ENCODE measurements at regions not wholly inside any gene's neighbourhood (a gene's known extent, or its start where the extent isn't known, plus 50 kb on each side); places are given as distances from the start of the nearest gene placed in this dataset.

DNA sequence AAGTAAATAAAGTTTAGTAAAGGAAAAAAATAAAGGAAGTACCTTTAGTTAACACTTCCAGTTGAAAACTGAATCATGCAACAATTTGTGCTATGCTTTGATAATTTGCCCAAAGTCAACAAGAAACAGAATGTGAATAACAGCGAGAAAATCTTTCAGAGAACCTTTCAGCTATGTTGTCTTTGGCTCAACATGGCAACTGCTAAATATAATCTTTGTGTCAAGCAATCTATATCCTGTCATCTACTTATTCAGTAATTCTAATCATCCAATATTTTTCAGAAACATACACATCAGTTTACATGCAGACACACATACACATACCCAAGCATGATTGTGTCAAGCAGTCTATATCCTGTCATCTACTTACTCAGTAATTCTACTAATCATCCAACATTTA is 136.0 kb upstream of the PABPC4L start:
- peak; percentile 59 for DNase-seq (ENCODE audit: low read depth)

GRCh38 chr4:134328741-134329140 is 127.2 kb upstream of the PABPC4L start:
- no peak for DNase-seq (ENCODE audit: low read depth)

DNA sequence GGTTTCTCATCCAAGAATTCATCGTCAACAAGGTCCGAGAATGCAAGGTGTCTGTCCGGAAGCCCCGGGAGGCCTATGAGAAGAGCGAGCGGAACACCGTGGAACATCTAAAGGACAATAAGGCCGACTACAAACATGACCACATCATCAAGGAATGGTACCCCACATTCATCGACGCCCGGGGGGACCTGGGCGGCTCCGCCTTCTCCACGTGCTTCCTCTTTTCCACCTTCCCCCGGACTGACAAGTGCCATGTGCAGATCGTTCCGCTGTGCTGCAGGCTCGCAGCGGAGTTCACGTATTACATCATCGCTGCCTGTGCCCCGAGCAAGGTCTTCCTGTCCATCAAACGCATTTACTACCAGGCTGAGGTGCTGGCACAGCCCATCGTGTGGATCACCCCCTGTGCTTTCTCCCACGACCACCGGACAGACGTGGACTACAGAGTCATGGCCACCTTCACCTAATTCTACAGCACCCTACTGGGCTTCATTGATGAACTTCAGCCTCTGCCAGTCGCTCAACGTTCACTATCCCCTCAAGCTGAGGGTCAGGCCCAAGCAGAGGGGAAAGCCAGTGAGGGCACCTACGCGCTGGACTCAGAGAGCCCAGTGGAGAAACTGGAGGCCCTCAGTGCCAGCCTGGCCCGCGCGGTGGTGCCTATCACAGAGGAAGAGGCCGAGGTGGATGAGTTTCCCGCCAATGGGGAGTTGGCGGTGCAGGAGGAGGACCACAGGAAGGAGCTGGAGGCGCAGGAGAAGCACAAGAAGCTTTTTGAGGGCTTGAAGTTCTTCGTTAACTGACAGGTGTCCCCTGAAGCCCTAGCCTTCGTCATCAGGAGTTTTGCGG is 125.9 kb upstream of the PABPC4L start:
- DNase-seq (ENCODE audit: low read depth) = no peak

- no peak for DNase-seq (ENCODE audit: low read depth)
These were observed 125.3 kb upstream of the PABPC4L start for GRCh38 chr4:134326866-134327265.

- no peak for DNase-seq (ENCODE audit: low read depth)
These were observed 122.6 kb upstream of the PABPC4L start for GRCh38 chr4:134324179-134324578.

DNA sequence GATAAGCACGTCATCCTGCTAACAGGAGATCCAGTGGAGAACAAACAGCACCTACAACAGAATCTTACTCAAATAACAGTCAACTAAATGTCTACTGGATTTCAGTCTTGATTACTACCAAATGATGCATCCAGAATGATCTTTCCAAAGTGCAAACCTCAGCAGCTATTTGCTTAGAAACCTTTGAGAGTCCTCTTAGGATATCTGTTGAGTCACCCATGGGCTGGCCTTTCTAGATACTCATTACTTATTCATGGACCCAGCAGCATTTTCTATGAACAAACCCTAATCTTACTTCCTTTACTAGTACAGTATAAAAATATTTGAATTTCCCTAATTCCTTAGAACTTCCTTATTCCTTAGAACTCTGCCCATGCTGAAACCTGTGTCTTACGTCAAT is 118.5 kb upstream of the PABPC4L start:
- DNase-seq (ENCODE audit: low read depth) = peak; percentile 45

DNA sequence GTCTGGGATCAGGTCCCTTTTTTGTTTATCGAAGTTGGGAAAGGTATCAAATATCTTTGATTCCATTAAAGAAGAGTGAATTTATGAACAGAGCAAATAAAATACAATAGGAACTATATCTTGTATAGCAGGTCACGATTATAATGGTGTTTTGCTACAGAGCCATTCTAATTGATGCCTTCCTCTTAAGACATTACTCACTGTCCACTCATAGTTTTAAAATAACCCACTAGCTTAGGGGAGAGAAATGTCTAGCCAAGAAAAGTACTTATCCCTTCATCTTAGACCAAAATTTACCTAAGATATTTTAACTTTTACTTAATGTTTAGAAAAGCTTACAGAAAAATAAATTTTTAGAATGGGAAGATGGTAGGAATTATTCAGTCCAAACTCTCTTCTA is 112.0 kb upstream of the PABPC4L start:
- DNase-seq (ENCODE audit: low read depth) = peak; percentile 75

- no peak for DNase-seq (ENCODE audit: low read depth)
These were observed 108.1 kb upstream of the PABPC4L start for GRCh38 chr4:134309715-134310114.

DNA sequence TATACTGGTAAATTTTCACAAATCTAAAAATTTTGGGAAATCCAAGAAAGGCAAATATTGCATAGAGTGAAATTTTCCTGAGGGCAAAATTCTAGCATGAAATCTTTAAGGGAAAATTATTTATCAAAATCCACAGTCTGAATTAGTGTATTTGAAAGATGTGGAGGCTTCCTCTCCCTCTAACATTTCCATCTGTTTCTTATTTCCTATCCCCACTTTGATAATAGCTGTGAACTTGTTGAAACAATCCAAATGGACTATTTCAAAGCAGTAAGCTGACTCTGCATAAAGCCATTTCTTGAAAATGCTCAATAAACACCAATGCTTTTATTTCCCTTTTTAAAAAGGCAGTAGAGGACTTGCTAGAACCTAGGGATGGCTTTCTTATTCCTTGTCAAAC is 107.3 kb upstream of the PABPC4L start:
- DNase-seq (ENCODE audit: low read depth) = peak; percentile 5

DNA sequence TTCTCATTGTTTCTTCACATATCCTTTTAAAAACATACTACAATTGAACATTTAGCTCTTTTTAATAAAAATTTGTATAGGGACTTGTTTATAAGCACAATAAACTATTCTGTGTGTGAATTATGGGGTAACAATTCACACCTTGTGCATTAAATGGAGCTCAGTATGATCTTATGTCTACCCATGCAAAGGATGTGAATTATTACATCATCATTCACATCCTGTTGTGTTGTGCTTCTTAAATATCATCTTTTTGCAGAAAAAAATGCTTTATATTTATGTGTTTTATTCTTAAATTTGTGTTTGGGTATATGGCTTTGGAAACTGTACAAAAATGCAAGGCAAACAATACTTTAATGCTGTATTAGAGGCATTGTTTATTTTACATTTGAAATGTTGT is 96.7 kb upstream of the PABPC4L start:
- DNase-seq (ENCODE audit: low read depth) = no peak

DNA sequence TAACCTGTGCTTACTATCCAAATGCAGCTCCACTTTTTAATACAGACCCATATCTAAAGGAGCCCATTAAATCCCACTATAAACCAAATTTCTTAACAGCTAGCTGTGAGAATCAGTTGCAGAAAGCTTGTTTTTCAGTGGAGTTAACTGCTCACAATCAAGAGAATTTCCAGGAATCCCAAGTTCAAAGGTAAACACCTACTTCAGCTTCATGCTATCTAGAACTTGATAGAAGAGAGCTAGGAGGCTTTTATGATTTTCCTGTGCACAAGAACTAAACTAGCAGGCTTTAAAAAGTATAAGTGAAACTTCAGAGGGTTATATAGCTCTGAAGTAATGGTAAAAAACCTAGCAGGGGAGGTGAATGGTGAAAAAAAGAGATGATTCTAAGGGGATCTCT is 96.2 kb upstream of the PABPC4L start:
- no peak for DNase-seq (ENCODE audit: low read depth)

DNA sequence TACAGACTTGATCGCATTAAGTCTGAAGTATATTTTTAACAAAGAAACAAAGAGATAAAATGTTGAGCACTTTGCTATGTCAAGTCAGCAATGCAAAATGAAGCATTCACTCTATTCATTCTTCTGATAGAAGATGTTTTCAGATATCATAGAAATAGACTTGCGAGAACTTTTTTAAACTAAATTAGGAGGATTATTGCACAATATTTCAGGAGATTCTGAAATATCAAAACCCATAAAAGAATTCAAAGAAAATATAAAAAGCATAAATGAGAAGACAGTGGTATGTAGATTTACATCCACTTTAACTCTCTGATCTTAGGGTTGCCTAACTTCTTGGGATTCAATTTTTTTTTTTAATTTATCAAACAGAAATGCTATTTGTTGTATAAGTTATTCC is 81.1 kb upstream of the PABPC4L start:
- no peak for DNase-seq (ENCODE audit: low read depth)

- DNase-seq (ENCODE audit: low read depth) = peak; percentile 93
These were observed 77.1 kb upstream of the PABPC4L start for GRCh38 chr4:134278675-134279074.

DNA sequence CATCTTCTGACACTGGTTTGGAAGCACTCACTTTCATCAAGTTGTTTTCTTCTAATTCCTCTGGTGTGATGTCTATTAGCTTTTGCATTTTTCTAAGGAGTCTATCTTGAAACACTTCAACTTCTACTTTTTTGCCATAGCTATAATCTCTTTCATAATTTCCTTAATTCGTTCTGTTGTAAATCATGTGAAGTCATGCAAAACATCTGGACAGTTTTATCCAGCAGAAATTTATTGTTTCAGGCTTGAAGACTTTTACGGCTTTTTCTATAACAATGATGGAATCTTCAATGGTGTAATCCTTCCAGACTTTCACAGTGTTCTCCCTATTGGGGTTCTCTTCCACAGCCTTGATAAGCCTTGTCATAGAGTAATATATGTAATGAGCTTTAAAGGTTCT is 74.9 kb upstream of the PABPC4L start:
- peak; percentile 51 for DNase-seq (ENCODE audit: low read depth)

DNA sequence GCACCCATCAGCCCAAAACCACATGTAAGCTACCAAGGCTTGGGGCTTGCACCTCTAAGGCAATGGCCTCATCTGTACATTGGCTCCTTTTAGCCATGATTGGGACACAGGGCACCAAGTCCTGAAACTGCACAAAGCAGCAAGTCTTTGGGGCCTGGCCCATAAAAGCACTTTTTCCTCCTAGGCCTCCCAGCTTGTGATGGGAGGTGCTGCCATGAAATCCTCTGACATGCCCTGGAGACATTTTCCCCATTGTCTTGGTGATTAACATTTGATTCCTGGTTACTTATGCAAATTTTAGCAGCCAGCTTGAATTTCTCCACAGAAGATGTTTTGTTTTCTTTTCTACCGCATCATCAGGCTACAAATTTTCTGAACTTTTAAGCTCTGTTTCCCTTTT is 58.5 kb upstream of the PABPC4L start:
- no peak for DNase-seq (ENCODE audit: low read depth)
